ENCODE measurements at regions not wholly inside any gene's neighbourhood (a gene's known extent, or its start where the extent isn't known, plus 50 kb on each side); places are given as distances from the start of the nearest gene placed in this dataset.

DNA sequence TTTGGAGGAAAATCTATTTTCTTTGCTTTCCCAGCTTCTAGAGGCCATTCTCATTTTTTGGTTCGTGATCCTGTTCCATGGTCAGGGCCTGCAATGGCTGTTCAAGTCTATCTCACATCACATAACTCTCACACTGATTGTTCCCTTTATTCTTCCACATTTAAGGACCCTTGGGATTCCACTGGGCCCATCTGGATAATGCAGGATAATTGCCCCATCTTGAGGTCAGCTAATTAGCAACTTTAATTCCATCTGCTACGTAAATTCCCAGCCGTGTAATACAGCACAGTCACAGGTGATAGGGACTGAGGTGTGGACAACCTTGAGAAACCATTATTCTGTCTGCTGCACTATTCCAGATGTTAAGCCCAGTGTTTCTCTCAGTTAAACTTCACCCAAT, 311.6 kb upstream of the CNTN4 start:
- H3K27ac ChIP-seq, result no peak overlapping the region
- DNase-seq, result no peak
- intact Hi-C loops (cut with DNase I), result no loop called here
- H3K4me3 ChIP-seq, result no peak overlapping the region
- H3K36me3 ChIP-seq, result no peaks in the 10 kb centered on the region
- H3K9me3 ChIP-seq, result no peaks in the 10 kb centered on the region
- no peak for ATAC-seq
- no peaks in the 10 kb centered on the region for H3K4me1 ChIP-seq
- TF ChIP-seq POLR2A (IDR thresholded peaks at IDR 0.05), result no peak
- TF ChIP-seq, protein P1, sequence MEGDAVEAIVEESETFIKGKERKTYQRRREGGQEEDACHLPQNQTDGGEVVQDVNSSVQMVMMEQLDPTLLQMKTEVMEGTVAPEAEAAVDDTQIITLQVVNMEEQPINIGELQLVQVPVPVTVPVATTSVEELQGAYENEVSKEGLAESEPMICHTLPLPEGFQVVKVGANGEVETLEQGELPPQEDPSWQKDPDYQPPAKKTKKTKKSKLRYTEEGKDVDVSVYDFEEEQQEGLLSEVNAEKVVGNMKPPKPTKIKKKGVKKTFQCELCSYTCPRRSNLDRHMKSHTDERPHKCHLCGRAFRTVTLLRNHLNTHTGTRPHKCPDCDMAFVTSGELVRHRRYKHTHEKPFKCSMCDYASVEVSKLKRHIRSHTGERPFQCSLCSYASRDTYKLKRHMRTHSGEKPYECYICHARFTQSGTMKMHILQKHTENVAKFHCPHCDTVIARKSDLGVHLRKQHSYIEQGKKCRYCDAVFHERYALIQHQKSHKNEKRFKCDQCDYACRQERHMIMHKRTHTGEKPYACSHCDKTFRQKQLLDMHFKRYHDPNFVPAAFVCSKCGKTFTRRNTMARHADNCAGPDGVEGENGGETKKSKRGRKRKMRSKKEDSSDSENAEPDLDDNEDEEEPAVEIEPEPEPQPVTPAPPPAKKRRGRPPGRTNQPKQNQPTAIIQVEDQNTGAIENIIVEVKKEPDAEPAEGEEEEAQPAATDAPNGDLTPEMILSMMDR (IDR thresholded peaks at IDR 0.05), result no peak
- H3K27me3 ChIP-seq, result no peaks in the 10 kb centered on the region
- 79% methylated on average over 3 of the region's 3 CpGs for WGBS (ENCODE audit: insufficient coverage, low coverage, low lambda C conversion rate, missing lambda C conversion rate)

DNA sequence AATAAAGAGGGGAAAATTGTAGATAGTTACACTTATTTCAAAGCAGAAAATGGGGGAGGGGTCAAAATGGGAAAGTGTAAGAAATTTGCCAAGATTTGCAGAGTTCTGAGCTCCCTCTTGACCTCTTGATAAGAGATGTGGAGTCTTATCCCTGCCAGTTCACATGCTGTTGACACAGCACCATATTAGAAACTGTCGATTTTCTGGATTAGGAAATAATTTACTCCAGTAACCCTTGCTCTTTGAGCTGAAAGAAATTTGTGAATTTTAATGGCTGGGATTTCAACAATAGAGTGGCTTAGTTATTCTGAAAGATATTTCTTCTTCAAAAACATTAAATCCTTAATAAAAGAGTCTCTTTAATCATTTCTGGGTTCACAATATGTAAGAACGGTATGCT, 306.2 kb upstream of the CNTN4 start:
- ATAC-seq (peak; percentile 48 to 92 (median 82)), DNase-seq (no peak)
- Histone ChIP-seq H3K9me3 (no peaks in the 10 kb centered on the region), H3K27me3 (no peaks in the 10 kb centered on the region), H3K36me3 (no peaks in the 10 kb centered on the region), H3K4me3 (no peak overlapping the region), H3K27ac (no peak overlapping the region), H3K4me1 (no peaks in the 10 kb centered on the region)
- 57% methylated on average over 2 of the region's 2 CpGs for WGBS (ENCODE audit: insufficient coverage, low coverage, low lambda C conversion rate, missing lambda C conversion rate)
- intact Hi-C loops (cut with DNase I), result no loop called here
- TF ChIP-seq, protein P1 (IDR thresholded peaks at IDR 0.05), result no peak

DNA sequence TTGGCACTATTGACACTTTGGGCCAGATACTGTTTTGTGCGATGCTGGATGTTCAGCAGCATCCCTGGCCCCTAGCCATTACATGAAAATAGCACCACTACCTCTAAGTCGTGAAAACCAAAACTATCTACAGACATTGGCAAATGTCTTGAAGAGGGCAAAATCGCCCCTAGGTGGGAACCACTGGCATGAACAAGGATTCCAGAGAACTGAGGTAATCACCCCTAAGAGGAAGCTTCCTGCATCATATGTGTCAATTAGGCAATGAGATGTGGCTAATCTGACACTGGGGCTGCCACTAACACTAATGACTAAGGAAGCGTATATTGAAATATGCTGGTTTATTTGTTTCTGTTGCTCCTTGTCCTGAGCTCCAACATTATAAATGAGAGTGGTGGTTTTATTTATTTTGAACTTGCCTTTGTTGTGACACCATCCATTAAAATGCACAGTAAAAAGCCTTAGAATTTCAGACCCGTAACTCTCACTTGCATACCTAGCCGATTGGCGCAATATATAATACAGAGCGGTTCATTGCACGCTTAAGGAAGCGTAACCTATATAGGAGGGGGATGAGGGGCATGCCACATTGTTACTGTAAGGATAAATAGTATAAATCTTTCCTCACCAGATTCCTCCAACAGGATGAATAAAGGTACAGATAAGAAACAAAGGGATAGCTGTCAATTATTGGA, 299.8 kb upstream of the CNTN4 start:
- TF ChIP-seq, protein P1 (IDR thresholded peaks at IDR 0.05), result no peak
- no peak for TF ChIP-seq POLR2A (IDR thresholded peaks at IDR 0.05)
- ATAC-seq, result no peak
- H3K4me1 ChIP-seq, result no peaks in the 10 kb centered on the region
- no peak for DNase-seq
- intact Hi-C loops (cut with DNase I), result no loop called here
- H3K9me3 ChIP-seq, result no peaks in the 10 kb centered on the region
- H3K36me3 ChIP-seq, result no peaks in the 10 kb centered on the region
- H3K27ac ChIP-seq, result no peak overlapping the region
- H3K27me3 ChIP-seq, result no peaks in the 10 kb centered on the region
- 82% methylated on average over 9 of the region's 10 CpGs for WGBS (ENCODE audit: insufficient coverage, low coverage, low lambda C conversion rate, missing lambda C conversion rate)
- no peak overlapping the region for H3K4me3 ChIP-seq

DNA sequence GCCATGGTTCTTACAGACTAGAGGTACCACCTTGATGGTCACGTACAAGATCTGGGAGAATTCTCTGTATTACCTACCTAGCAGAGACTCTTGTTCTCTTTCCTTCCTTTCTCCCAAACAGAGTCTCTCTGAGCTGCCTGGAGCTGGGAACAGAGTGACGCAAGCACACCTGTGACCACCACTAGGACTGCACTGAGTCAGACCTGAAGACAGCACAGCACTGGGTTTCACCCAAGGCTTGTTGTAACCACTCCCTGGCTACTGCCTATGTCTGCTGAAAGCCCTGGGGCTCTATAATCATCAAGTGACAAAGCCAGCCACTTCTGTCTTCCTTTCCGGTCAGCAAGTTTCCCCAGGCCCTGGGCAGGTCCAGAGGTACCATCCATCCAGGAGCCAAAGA, 293.3 kb upstream of the CNTN4 start:
- 73% methylated on average over 2 of the region's 3 CpGs for WGBS (ENCODE audit: insufficient coverage, low coverage, low lambda C conversion rate, missing lambda C conversion rate)
- no peak for TF ChIP-seq POLR2A (IDR thresholded peaks at IDR 0.05)
- TF ChIP-seq, protein P1 (IDR thresholded peaks at IDR 0.05), result no peak
- DNase-seq (no peak), ATAC-seq (no peak)
- intact Hi-C loops (cut with DNase I), result no loop called here
- no peak overlapping the region for H3K4me3 ChIP-seq
- no peaks in the 10 kb centered on the region for H3K27me3 ChIP-seq
- no peaks in the 10 kb centered on the region for H3K9me3 ChIP-seq
- H3K36me3 ChIP-seq, result no peaks in the 10 kb centered on the region
- H3K4me1 ChIP-seq, result no peaks in the 10 kb centered on the region
- H3K27ac ChIP-seq, result no peak overlapping the region

DNA sequence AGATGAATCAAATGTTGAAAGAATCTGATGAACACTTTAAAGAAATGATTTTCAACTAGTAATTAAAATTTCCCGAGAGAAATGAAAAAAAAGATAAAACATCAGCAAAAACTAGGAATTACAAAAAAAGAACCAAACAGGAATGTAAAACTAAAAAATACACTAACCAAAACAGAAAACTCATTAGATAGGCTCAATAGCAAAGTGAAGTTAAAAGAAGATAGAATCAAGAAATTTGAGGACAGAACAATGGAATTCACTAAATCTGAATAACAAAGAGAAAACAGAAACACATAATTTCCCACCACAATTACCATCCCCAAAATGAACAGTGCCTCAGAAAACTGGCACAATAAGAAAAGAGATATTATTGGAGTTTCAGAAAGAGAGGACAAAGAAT, 290.1 kb upstream of the CNTN4 start:
- no peaks in the 10 kb centered on the region for H3K9me3 ChIP-seq
- no peak overlapping the region for H3K27ac ChIP-seq
- H3K27me3 ChIP-seq, result no peaks in the 10 kb centered on the region
- TF ChIP-seq, protein P1 (IDR thresholded peaks at IDR 0.05), result no peak
- TF ChIP-seq POLR2A (IDR thresholded peaks at IDR 0.05), result no peak
- H3K36me3 ChIP-seq, result no peaks in the 10 kb centered on the region
- H3K4me3 ChIP-seq, result no peak overlapping the region
- intact Hi-C loops (cut with DNase I), result no loop called here
- 47% methylated on average over 1 of the region's 1 CpG for WGBS (ENCODE audit: insufficient coverage, low coverage, low lambda C conversion rate, missing lambda C conversion rate)
- no peak for DNase-seq
- ATAC-seq, result no peak
- H3K4me1 ChIP-seq, result no peaks in the 10 kb centered on the region

Measured in right lobe of liver (tissue), 6 donors.